Prostate gland (tissue), 2 donors: ENCODE measurements at regions not wholly inside any gene's neighbourhood (a gene's known extent, or its start where the extent isn't known, plus 50 kb on each side); places are given as distances from the start of the nearest gene placed in this dataset.

Source experiments
- DNase-seq: peaks from one replicate; pipeline ENCODE4 v3.0.0-alpha.2; 2019; ENCODE audit warnings: low spot score
- H3K27ac ChIP-seq, 2 donors: fragments of 200-600 bp; sonication (generic); 2 replicates each; pipeline ENCODE4 v1.5.1; 2017 to 2019
- H3K27me3 ChIP-seq: fragments of 200-600 bp; sonication (generic); replicated peaks from 2 replicates; pipeline ENCODE4 v1.5.1; 2019; ENCODE audit not compliant: insufficient read depth
- H3K36me3 ChIP-seq, 2 donors: fragments of 200-600 bp; sonication (generic); 1 replicate in 1 of 2; 2 replicates in 1 of 2; pipeline versions ENCODE4 v1.5.1 to v1.8.1; 2017 to 2019
- H3K4me1 ChIP-seq: fragments of 200-600 bp; sonication (generic); replicated peaks from 2 replicates; pipeline ENCODE4 v1.5.1; 2019
- H3K4me3 ChIP-seq, 2 donors: fragments of 200-600 bp; sonication (generic); 2 replicates each; pipeline ENCODE4 v1.5.1; 2017 to 2019
- H3K9me3 ChIP-seq: fragments of 200-600 bp; sonication (generic); 2 replicates; pipeline ENCODE4 v1.5.1; 2017
- POLR2A ChIP-seq: fragments of 450-650 bp; IDR thresholded peaks from one replicate; pipeline ENCODE4 v1.6.1; 2016; ENCODE audit warnings: antibody characterized with exemption, mild to moderate bottlenecking
- POLR2AphosphoS5 ChIP-seq: sonication (generic); formaldehyde crosslinking; IDR thresholded peaks from one replicate; pipeline ENCODE4 v1.6.1; 2017; ENCODE audit warnings: antibody characterized with exemption
- WGBS: methylation state at CpG from one replicate; pipeline ENCODE4 v1.1.5; 2018; 5-methylcytosine and 5-hydroxymethylcytosine counted together
- intact Hi-C: fragments of 100-400 bp; cut with DNase I; formaldehyde crosslinking; loops from one replicate; pipeline ENCODE4 v1.14.2; 2022
- TF ChIP-seq, protein P1 (sequence below), 4 experiments: fragments of 200-600 bp in 2 of 4; fragments of 450-650 bp in 2 of 4; sonication (generic) in 2 of 4; IDR thresholded peaks; 1 replicate in 3 of 4; 2 replicates in 1 of 4; pipeline ENCODE4 v1.5.1; 2016 to 2019; ENCODE audit warnings: antibody characterized with exemption in 4 of 4, mild to moderate bottlenecking in 2 of 4, moderate library complexity in 2 of 4

DNA sequence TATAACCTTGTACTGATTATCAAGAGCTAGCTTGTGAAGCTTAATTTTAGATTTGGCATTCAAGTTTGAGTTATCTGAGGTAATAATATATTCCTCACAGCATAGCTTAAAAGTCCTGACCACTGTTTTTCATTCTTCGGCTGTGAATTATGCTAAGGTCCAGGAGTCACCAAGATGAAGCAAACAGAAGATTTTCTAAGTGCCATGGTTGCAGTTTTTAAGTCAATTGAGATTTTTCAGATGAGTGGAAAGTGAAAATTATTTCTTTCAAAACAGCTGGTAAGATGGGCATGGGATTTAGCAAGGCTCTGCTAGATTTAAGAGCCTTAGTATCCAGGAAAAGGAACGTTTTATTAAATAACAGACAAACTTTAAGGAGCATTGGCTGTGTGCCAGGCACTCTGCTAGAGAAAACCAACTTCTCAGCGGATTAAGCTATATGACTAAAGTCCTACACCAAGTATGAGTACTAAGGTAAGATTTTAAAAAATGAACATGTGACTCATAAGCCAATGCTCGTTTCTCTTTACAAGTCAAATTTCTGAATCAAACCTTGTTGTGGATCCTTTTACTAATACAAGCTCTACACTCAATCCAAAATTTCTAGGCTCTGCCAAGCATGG, 149.9 kb upstream of the IL15 start:
- intact Hi-C loops, result no loop called here
- H3K4me1 ChIP-seq, result no peaks in the 10 kb centered on the region
- 60% methylated on average over 4 of the region's 4 CpGs for WGBS
- no peak overlapping the region for H3K4me3 ChIP-seq
- DNase-seq, result no peak
- H3K27me3 ChIP-seq, result no peaks in the 10 kb centered on the region
- H3K9me3 ChIP-seq, result no peaks in the 10 kb centered on the region
- H3K27ac ChIP-seq, result no peak overlapping the region
- TF ChIP-seq POLR2A, result no peak
- TF ChIP-seq POLR2AphosphoS5, result no peak
- TF ChIP-seq, protein P1, sequence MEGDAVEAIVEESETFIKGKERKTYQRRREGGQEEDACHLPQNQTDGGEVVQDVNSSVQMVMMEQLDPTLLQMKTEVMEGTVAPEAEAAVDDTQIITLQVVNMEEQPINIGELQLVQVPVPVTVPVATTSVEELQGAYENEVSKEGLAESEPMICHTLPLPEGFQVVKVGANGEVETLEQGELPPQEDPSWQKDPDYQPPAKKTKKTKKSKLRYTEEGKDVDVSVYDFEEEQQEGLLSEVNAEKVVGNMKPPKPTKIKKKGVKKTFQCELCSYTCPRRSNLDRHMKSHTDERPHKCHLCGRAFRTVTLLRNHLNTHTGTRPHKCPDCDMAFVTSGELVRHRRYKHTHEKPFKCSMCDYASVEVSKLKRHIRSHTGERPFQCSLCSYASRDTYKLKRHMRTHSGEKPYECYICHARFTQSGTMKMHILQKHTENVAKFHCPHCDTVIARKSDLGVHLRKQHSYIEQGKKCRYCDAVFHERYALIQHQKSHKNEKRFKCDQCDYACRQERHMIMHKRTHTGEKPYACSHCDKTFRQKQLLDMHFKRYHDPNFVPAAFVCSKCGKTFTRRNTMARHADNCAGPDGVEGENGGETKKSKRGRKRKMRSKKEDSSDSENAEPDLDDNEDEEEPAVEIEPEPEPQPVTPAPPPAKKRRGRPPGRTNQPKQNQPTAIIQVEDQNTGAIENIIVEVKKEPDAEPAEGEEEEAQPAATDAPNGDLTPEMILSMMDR (IDR thresholded peaks at IDR 0.05), result no peak
- no peaks in the 10 kb centered on the region for H3K36me3 ChIP-seq

DNA sequence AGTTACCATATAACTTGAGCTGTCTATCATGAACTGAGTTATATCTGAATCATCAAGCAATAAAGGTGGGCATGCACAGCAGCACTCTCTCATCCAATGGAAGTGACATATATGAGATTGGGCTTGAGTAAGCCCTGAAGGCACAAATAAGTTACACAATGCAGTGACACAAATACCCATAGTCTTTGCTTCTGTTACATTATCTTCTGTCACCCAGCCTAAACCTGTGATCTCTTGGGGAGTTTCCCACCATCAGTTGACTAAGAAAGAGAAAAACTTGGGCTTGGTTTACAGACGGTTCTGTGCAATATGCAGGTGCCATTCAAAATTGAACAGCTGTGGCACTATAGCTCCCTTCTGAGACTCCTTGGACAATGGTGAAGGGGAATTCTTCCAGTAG, 138.8 kb upstream of the IL15 start:
- DNase-seq, result no peak
- Histone ChIP-seq H3K9me3 (no peaks in the 10 kb centered on the region), H3K36me3 (no peaks in the 10 kb centered on the region), H3K4me3 (no peak overlapping the region), H3K27me3 (no peaks in the 10 kb centered on the region), H3K4me1 (no peaks in the 10 kb centered on the region), H3K27ac (no peak overlapping the region)
- 82% methylated on average over 1 of the region's 1 CpG for WGBS
- intact Hi-C loops, result no loop called here
- TF ChIP-seq, protein P1 (IDR thresholded peaks at IDR 0.05), result no peak
- TF ChIP-seq POLR2A (no peak), POLR2AphosphoS5 (no peak)

DNA sequence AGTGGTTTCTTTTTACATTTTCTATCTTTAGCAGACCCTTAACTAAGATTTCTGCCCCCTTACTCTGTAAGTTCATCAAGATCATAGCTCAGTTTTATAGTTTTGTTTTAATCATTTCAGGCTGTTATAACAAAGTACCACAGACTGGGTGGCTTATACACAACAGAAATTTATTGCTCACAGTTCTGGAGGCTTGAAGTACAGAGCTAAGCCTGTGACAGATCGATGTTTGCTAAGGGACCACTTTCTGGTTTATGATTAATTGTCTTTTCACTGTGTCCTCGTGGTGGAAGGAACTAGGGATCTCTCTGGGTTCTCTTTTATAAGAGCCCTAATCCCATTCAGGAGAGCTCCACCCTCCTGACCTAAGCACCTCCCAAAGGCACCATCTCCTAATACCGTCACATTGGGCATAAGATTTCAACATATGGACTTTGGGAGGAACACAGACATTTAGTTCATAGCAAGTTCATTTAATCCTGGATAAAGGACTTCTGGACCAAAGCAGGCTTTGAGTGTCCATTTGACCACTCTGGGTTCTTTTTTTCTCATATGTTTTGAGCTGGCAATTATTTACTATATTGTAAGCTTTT, 137.0 kb upstream of the IL15 start:
- no peak overlapping the region for H3K4me3 ChIP-seq
- no peak for TF ChIP-seq POLR2AphosphoS5
- TF ChIP-seq, protein P1 (IDR thresholded peaks at IDR 0.05), result no peak
- no peak for TF ChIP-seq POLR2A
- WGBS, result 67% methylated on average over 3 of the region's 3 CpGs
- DNase-seq, result no peak
- H3K36me3 ChIP-seq, result no peaks in the 10 kb centered on the region
- H3K27ac ChIP-seq, result no peak overlapping the region
- intact Hi-C loops, result no loop called here
- H3K4me1 ChIP-seq, result no peaks in the 10 kb centered on the region
- no peaks in the 10 kb centered on the region for H3K27me3 ChIP-seq
- no peaks in the 10 kb centered on the region for H3K9me3 ChIP-seq

DNA sequence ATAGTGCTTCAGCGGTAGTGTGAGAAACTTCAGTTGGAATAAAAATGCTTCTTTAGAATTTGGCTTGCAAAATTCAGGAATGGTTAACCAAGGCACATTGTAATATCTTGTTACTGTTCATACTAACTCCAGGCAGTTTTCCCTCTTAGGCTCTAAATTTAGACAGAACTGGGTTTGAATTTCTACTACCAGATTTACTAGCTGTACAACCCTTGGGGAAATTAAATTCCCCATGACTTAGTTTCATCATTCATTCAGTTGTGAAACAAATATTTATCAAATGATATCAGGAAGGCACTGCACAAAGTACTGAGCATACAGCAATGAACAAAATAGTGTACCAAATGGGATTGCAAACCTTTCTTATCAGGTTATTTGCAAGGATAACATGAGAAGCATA, 135.0 kb upstream of the IL15 start:
- Histone ChIP-seq H3K4me1 (no peaks in the 10 kb centered on the region), H3K36me3 (no peaks in the 10 kb centered on the region), H3K27me3 (no peaks in the 10 kb centered on the region), H3K9me3 (no peaks in the 10 kb centered on the region), H3K27ac (no peak overlapping the region), H3K4me3 (no peak overlapping the region)
- TF ChIP-seq POLR2AphosphoS5 (no peak), POLR2A (no peak)
- TF ChIP-seq, protein P1 (IDR thresholded peaks at IDR 0.05), result no peak
- DNase-seq, result no peak
- intact Hi-C loops, result no loop called here
- WGBS, result 100% methylated on average over 1 of the region's 1 CpG

DNA sequence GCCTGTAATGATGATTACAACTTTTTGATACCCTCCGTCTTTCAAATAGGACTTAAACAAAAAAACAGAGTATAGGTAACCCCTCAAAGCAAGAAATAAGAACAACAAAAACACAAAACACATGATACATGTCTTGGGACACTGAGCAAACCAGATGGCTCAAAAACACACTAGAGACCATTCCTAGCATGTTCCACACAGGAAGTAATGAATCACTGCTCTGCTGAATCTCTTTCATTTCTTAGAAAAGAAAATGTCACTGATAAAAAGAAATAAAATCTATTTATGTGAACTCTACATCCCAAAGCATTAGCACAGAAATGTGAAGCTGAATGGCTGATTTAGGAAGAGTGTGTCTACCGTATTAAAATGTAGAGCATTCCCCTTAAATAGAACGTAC, 134.5 kb upstream of the IL15 start:
- DNase-seq, result no peak
- no peak for TF ChIP-seq POLR2AphosphoS5
- TF ChIP-seq, protein P1 (IDR thresholded peaks at IDR 0.05), result no peak
- Histone ChIP-seq H3K9me3 (no peaks in the 10 kb centered on the region), H3K27me3 (no peaks in the 10 kb centered on the region), H3K4me3 (no peak overlapping the region), H3K27ac (no peak overlapping the region), H3K36me3 (no peaks in the 10 kb centered on the region), H3K4me1 (no peaks in the 10 kb centered on the region)
- intact Hi-C loops, result no loop called here
- WGBS, result 50% methylated on average over 3 of the region's 3 CpGs
